MM.1S (cell line): ENCODE measurements at regions not wholly inside any gene's neighbourhood (a gene's known extent, or its start where the extent isn't known, plus 50 kb on each side); places are given as distances from the start of the nearest gene placed in this dataset.

Source experiments
- CTCF ChIP-seq: fragments of 300-600 bp; sonication (generic); IDR thresholded peaks from 2 replicates; pipeline ENCODE4 v1.5.1; 2016; ENCODE audit warnings: antibody characterized with exemption, low read length, mixed read lengths
- EZH2 ChIP-seq: fragments of 300-600 bp; sonication (generic); optimal IDR thresholded peaks from 2 replicates; pipeline ENCODE3; 2017; ENCODE audit warnings: low read depth, mild to moderate bottlenecking, antibody characterized with exemption, low read length, mixed read lengths
- EZH2phosphoT487 ChIP-seq: fragments of 300-600 bp; sonication (generic); IDR thresholded peaks from 2 replicates; pipeline ENCODE4 v1.6.1; 2018; ENCODE audit warnings: antibody characterized with exemption, low read length

DNA sequence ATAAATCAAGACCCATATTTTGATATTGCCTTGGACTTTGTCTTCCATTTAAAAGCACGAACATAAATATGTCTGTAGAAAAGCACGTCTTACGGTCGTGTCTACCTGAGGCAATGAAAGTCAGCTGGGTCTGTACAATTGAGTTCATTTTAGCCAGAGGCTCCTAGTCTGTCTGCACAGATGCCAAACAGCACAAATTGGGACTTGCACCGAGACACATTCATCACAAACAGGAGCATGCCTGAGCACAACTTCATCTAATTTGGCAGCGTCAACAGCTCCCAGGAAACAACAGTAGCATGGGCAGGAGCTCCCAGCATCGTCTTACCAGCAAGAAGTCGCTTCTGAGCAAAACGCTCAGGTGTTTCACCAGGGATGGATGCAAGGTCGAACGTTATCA is 687.0 kb downstream of the EFNB2 start:
- TF ChIP-seq CTCF, result no peak
- TF ChIP-seq EZH2, result no peak
- TF ChIP-seq EZH2phosphoT487, result no peak
